ENCODE measurements at regions not wholly inside any gene's neighbourhood (a gene's known extent, or its start where the extent isn't known, plus 50 kb on each side); places are given as distances from the start of the nearest gene placed in this dataset.

- WGBS, 2 experiments (ENCODE audit: insufficient coverage in 2 of 2): 86% methylated on average over 1 of the region's 1 CpG; no CpG with 5 or more reads in 1 of the 2 experiments
Measured at GRCh38 chr22:27046086-27046485, 388.7 kb downstream of the MIAT start.

GRCh38 chr22:27046603-27047002, 389.2 kb downstream of the MIAT start:
- Histone ChIP-seq H3K9me3 (ENCODE audit: control insufficient read depth, low read length) (peaks cover 7% of the 10 kb centered on the region), H3K4me1 (ENCODE audit: control insufficient read depth, insufficient read depth, low read length, poor library complexity, severe bottlenecking) (peaks cover 6% of the 10 kb centered on the region), H3K4me3 (ENCODE audit: extremely low read depth, insufficient read depth, low read length, poor library complexity, severe bottlenecking) (no peak overlapping the region), H3K27ac (ENCODE audit: low read depth, low read length, severe bottlenecking) (no peak overlapping the region), H3K36me3 (ENCODE audit: control insufficient read depth, insufficient read depth, low read length) (no peaks in the 10 kb centered on the region)
- 75 to 80% methylated on average over 1 of the region's 2 CpGs for WGBS, 2 experiments (ENCODE audit: insufficient coverage in 2 of 2)

More at GRCh38 chr22:27046086-27046485, 388.7 kb downstream of the MIAT start:
- no peaks in the 10 kb centered on the region for H3K36me3 ChIP-seq (ENCODE audit: control insufficient read depth, insufficient read depth, low read length)
- H3K27ac ChIP-seq (ENCODE audit: low read depth, low read length, severe bottlenecking): no peak overlapping the region
- H3K4me1 ChIP-seq (ENCODE audit: control insufficient read depth, insufficient read depth, low read length, poor library complexity, severe bottlenecking): peaks cover 6% of the 10 kb centered on the region
- H3K9me3 ChIP-seq (ENCODE audit: control insufficient read depth, low read length): peaks cover 7% of the 10 kb centered on the region
- no peak overlapping the region for H3K4me3 ChIP-seq (ENCODE audit: extremely low read depth, insufficient read depth, low read length, poor library complexity, severe bottlenecking)

GRCh38 chr22:27050771-27051170, 393.4 kb downstream of the MIAT start:
- Histone ChIP-seq H3K36me3 (ENCODE audit: control insufficient read depth, insufficient read depth, low read length) (no peaks in the 10 kb centered on the region), H3K9me3 (ENCODE audit: control insufficient read depth, low read length) (peaks cover 7% of the 10 kb centered on the region), H3K4me1 (ENCODE audit: control insufficient read depth, insufficient read depth, low read length, poor library complexity, severe bottlenecking) (peaks cover under 1% of the 10 kb centered on the region), H3K27ac (ENCODE audit: low read depth, low read length, severe bottlenecking) (no peak overlapping the region), H3K4me3 (ENCODE audit: extremely low read depth, insufficient read depth, low read length, poor library complexity, severe bottlenecking) (no peak overlapping the region)
- WGBS, 2 experiments (ENCODE audit: insufficient coverage in 2 of 2): 79 to 86% methylated on average over 4 of the region's 4 CpGs

DNA sequence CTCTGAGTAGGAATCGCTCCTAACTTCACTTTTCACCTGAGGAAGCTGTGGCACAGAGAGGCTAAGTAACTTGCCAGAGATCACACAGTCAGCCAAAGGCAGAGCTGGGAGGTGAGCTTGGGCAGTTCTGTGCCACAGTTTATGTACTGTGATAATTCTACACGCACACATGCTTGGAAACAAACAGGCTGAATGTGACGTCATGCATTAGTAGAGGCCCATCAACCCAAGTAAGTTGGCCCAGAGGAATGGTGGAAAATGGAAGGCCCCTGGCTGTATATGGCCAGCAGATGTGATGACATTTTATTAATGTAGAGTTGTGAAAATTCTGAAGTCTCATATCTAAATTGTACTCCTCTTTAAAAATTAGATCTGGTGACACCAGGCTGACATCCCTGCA, 394.0 kb downstream of the MIAT start:
- Histone ChIP-seq H3K36me3 (ENCODE audit: control insufficient read depth, insufficient read depth, low read length) (no peaks in the 10 kb centered on the region), H3K9me3 (ENCODE audit: control insufficient read depth, low read length) (peaks cover 7% of the 10 kb centered on the region), H3K4me3 (ENCODE audit: extremely low read depth, insufficient read depth, low read length, poor library complexity, severe bottlenecking) (no peak overlapping the region), H3K4me1 (ENCODE audit: control insufficient read depth, insufficient read depth, low read length, poor library complexity, severe bottlenecking) (no peaks in the 10 kb centered on the region), H3K27ac (ENCODE audit: low read depth, low read length, severe bottlenecking) (no peak overlapping the region)
- whole genome bisulfite sequencing, 2 experiments (ENCODE audit: insufficient coverage in 2 of 2): 70 to 81% methylated on average over 2 to 3 of the region's 3 CpGs

- no peak overlapping the region for H3K4me3 ChIP-seq (ENCODE audit: extremely low read depth, insufficient read depth, low read length, poor library complexity, severe bottlenecking)
- no peak overlapping the region for H3K27ac ChIP-seq (ENCODE audit: low read depth, low read length, severe bottlenecking)
- no peaks in the 10 kb centered on the region for H3K36me3 ChIP-seq (ENCODE audit: control insufficient read depth, insufficient read depth, low read length)
- no peaks in the 10 kb centered on the region for H3K9me3 ChIP-seq (ENCODE audit: control insufficient read depth, low read length)
- no peaks in the 10 kb centered on the region for H3K4me1 ChIP-seq (ENCODE audit: control insufficient read depth, insufficient read depth, low read length, poor library complexity, severe bottlenecking)
Measured at GRCh38 chr22:27057717-27058116, 400.3 kb downstream of the MIAT start.

- Histone ChIP-seq H3K36me3 (ENCODE audit: control insufficient read depth, insufficient read depth, low read length) (no peaks in the 10 kb centered on the region), H3K4me3 (ENCODE audit: extremely low read depth, insufficient read depth, low read length, poor library complexity, severe bottlenecking) (no peak overlapping the region), H3K4me1 (ENCODE audit: control insufficient read depth, insufficient read depth, low read length, poor library complexity, severe bottlenecking) (no peaks in the 10 kb centered on the region), H3K9me3 (ENCODE audit: control insufficient read depth, low read length) (no peaks in the 10 kb centered on the region), H3K27ac (ENCODE audit: low read depth, low read length, severe bottlenecking) (no peak overlapping the region)
- WGBS, 2 experiments (ENCODE audit: insufficient coverage in 2 of 2): 82 to 86% methylated on average over 9 to 15 of the region's 15 CpGs
Measured at GRCh38 chr22:27060190-27060589, 402.8 kb downstream of the MIAT start.

DNA sequence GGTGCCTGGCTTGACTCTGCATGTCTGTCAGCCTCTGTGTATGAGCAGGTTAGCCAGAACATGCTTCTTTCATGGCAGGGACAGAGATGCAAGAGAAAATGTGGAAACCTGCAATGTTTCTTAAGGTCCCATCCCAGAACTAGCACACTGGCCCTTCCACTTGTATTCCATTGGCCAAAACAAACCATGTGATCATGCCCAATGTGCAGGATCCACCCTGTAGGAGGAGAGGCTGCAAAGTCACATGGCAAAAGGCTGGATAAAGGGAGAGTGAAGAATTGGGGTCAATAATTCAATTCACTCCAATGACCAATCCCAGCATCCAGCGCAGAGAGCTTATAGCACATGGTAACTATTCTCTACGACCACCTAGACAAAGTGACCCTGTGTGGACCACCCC, 405.5 kb downstream of the MIAT start:
- Histone ChIP-seq H3K4me1 (ENCODE audit: control insufficient read depth, insufficient read depth, low read length, poor library complexity, severe bottlenecking) (no peaks in the 10 kb centered on the region), H3K9me3 (ENCODE audit: control insufficient read depth, low read length) (no peaks in the 10 kb centered on the region), H3K36me3 (ENCODE audit: control insufficient read depth, insufficient read depth, low read length) (no peaks in the 10 kb centered on the region), H3K4me3 (ENCODE audit: extremely low read depth, insufficient read depth, low read length, poor library complexity, severe bottlenecking) (no peak overlapping the region), H3K27ac (ENCODE audit: low read depth, low read length, severe bottlenecking) (no peak overlapping the region)
- 94 to 97% methylated on average over 2 of the region's 2 CpGs for WGBS, 2 experiments (ENCODE audit: insufficient coverage in 2 of 2)

- peak overlapping the region; percentile 51 for H3K27ac ChIP-seq (ENCODE audit: low read depth, low read length, severe bottlenecking)
- no peak overlapping the region for H3K4me3 ChIP-seq (ENCODE audit: extremely low read depth, insufficient read depth, low read length, poor library complexity, severe bottlenecking)
- no peaks in the 10 kb centered on the region for H3K4me1 ChIP-seq (ENCODE audit: control insufficient read depth, insufficient read depth, low read length, poor library complexity, severe bottlenecking)
- H3K9me3 ChIP-seq (ENCODE audit: control insufficient read depth, low read length): no peaks in the 10 kb centered on the region
- WGBS, 2 experiments (ENCODE audit: insufficient coverage in 2 of 2): 82% methylated on average over 2 of the region's 5 CpGs; no CpG with 5 or more reads in 1 of the 2 experiments
- H3K36me3 ChIP-seq (ENCODE audit: control insufficient read depth, insufficient read depth, low read length): no peaks in the 10 kb centered on the region
Measured at GRCh38 chr22:27063406-27063805, 406.0 kb downstream of the MIAT start.

- Histone ChIP-seq H3K4me3 (ENCODE audit: extremely low read depth, insufficient read depth, low read length, poor library complexity, severe bottlenecking) (no peak overlapping the region), H3K9me3 (ENCODE audit: control insufficient read depth, low read length) (no peaks in the 10 kb centered on the region), H3K4me1 (ENCODE audit: control insufficient read depth, insufficient read depth, low read length, poor library complexity, severe bottlenecking) (no peaks in the 10 kb centered on the region), H3K36me3 (ENCODE audit: control insufficient read depth, insufficient read depth, low read length) (no peaks in the 10 kb centered on the region), H3K27ac (ENCODE audit: low read depth, low read length, severe bottlenecking) (peak overlapping the region; percentile 51)
- no CpG with 5 or more reads among the region's 2 CpGs for WGBS, 2 experiments (ENCODE audit: insufficient coverage in 2 of 2)
Measured at GRCh38 chr22:27063841-27064240, 406.5 kb downstream of the MIAT start.

DNA sequence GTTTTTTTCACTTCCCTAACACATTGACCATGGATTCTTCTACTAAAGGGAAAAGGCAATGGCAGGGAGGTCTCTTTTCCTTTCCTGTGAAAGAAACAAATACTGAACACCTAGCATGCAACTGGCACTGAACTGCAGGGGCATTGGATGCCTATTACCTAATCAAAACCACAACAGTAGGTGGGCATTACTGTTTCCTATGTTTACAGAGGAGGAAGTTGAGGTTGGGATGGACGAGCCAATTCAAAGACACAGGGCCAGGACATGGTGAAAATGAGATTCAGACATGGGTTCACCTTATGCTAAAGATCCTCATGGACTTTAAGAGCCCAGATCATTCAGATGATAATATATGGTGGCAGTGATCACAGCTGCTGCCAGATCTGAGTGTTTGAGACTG, 407.0 kb downstream of the MIAT start:
- WGBS, 2 experiments (ENCODE audit: insufficient coverage in 2 of 2): 77 to 100% methylated on average over 1 of the region's 1 CpG
- H3K27ac ChIP-seq (ENCODE audit: low read depth, low read length, severe bottlenecking): no peak overlapping the region

GRCh38 chr22:27065279-27065678, 407.9 kb downstream of the MIAT start:
- no peaks in the 10 kb centered on the region for H3K4me1 ChIP-seq (ENCODE audit: control insufficient read depth, insufficient read depth, low read length, poor library complexity, severe bottlenecking)
- H3K36me3 ChIP-seq (ENCODE audit: control insufficient read depth, insufficient read depth, low read length): no peaks in the 10 kb centered on the region
- no peaks in the 10 kb centered on the region for H3K9me3 ChIP-seq (ENCODE audit: control insufficient read depth, low read length)
- H3K4me3 ChIP-seq (ENCODE audit: extremely low read depth, insufficient read depth, low read length, poor library complexity, severe bottlenecking): no peak overlapping the region
- 60 to 71% methylated on average over 5 to 7 of the region's 9 CpGs for WGBS, 2 experiments (ENCODE audit: insufficient coverage in 2 of 2)
- no peak overlapping the region for H3K27ac ChIP-seq (ENCODE audit: low read depth, low read length, severe bottlenecking)

More for the DNA sequence above, 407.0 kb downstream of the MIAT start:
- Histone ChIP-seq H3K36me3 (ENCODE audit: control insufficient read depth, insufficient read depth, low read length) (no peaks in the 10 kb centered on the region), H3K4me1 (ENCODE audit: control insufficient read depth, insufficient read depth, low read length, poor library complexity, severe bottlenecking) (no peaks in the 10 kb centered on the region), H3K4me3 (ENCODE audit: extremely low read depth, insufficient read depth, low read length, poor library complexity, severe bottlenecking) (no peak overlapping the region), H3K9me3 (ENCODE audit: control insufficient read depth, low read length) (no peaks in the 10 kb centered on the region)
